ENCODE measurements at regions not wholly inside any gene's neighbourhood (a gene's known extent, or its start where the extent isn't known, plus 50 kb on each side); places are given as distances from the start of the nearest gene placed in this dataset.

- TF ChIP-seq CTCF (IDR thresholded peaks at IDR 0.05), result peak in 3 of 6 experiments; percentile 6 to 18 (median 14)
- TF ChIP-seq POLR2A (IDR thresholded peaks at IDR 0.05), result no peak
Measured at GRCh38 chr10:2938869-2939268, 128.5 kb upstream of the PFKP start.
